ENCODE measurements at regions not wholly inside any gene's neighbourhood (a gene's known extent, or its start where the extent isn't known, plus 50 kb on each side); places are given as distances from the start of the nearest gene placed in this dataset.

DNA sequence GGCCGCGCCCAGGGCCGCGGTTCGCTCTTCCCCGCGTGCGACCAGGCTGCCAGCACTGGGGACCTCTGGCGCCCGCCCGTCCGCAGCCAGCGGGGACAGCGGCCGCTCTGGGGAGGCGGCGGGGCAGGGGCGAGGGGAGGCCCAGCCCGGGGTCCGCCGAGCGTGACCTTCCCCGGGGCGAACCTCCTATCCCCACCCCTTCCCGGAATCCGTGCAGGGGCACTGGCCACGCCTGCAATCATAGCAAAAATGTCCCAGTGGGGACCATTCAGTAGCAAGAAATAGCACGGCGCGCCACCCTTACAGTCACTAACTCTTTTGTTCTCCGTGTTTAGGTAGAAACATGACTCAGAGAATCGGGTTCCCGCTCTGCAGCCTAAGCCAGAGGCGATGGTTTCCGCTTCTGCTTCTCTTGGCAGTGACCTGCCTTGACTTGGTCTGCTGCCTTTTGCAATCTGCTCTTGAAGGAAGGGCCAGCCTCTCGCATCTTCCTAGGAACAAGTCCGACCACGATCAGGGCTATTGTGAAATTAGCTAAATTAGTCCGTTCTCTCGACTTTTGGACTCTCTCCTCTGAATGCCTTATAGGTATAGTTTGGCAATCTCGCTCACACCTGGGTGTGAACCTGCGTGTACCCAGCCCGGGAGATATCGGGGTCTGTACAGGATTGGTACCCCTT lies 79.3 kb upstream of the ACBD5 start:
- TF ChIP-seq TAF1 (IDR thresholded peaks at IDR 0.05; ENCODE audit: borderline replicate concordance, insufficient read depth, low read length): no peak
- TF ChIP-seq SIN3A (IDR thresholded peaks at IDR 0.05; ENCODE audit: borderline replicate concordance, insufficient read depth, low read length): no peak
- TF ChIP-seq POLR2AphosphoS5 (IDR thresholded peaks at IDR 0.05; ENCODE audit: low read depth, low read length): no peak
